SK-N-SH (cell line): ENCODE measurements at regions not wholly inside any gene's neighbourhood (a gene's known extent, or its start where the extent isn't known, plus 50 kb on each side); places are given as distances from the start of the nearest gene placed in this dataset.

Source experiments
- CTCF ChIA-PET: fragments of 300-600, 350-600 bp; formaldehyde crosslinking; extraction: SDS; loops from one replicate; lab custom pipeline; 2021; lab: Yijun Ruan, JAX
- POLR2A ChIA-PET: fragments of 350-600 bp; sonication (Branson Sonifier 250); formaldehyde crosslinking; extraction: SDS; loops from one replicate; lab custom pipeline; 2020; ENCODE audit warnings: antibody characterized with exemption, inconsistent platforms; lab: Yijun Ruan, JAX
- DNase-seq: peaks from one replicate; pipeline ENCODE4 v3.0.0; 2012
- H2AFZ ChIP-seq: fragments of 200-600 bp; sonication (generic); 2 replicates; pipeline ENCODE4 v1.8.1; 2016; ENCODE audit warnings: antibody characterized with exemption, mild to moderate bottlenecking, low read depth
- H3F3A ChIP-seq: fragments of 200-600 bp; sonication (generic); replicated peaks from 2 replicates; pipeline ENCODE3; 2016; ENCODE audit warnings: antibody characterized with exemption, mild to moderate bottlenecking; ENCODE audit not compliant: insufficient read depth
- H3K27ac ChIP-seq, 2 experiments: fragments of 200-500 bp in 1 of 2; fragments of 200-600 bp in 1 of 2; sonication (Bioruptor generic) in 1 of 2; sonication (generic), shearing (Covaris generic) in 1 of 2; 2 replicates each; pipeline versions ENCODE4 v1.5.1 to v1.6.1; 2014 to 2016; ENCODE audit warnings: low read depth in 2 of 2, inconsistent platforms in 1 of 2, low read length in 1 of 2, mild to moderate bottlenecking in 1 of 2, mixed read lengths in 1 of 2
- H3K27me3 ChIP-seq: fragments of 200-600 bp; sonication (generic), shearing (Covaris generic); 2 replicates; pipeline ENCODE4 v1.6.1; 2016; ENCODE audit warnings: mixed run types; ENCODE audit not compliant: insufficient read depth
- H3K36me3 ChIP-seq, 2 experiments: fragments of 200-500 bp in 1 of 2; fragments of 200-600 bp in 1 of 2; sonication (Bioruptor generic) in 1 of 2; sonication (generic) in 1 of 2; replicated peaks in 1 of 2; 2 replicates each; pipeline versions ENCODE3 to v1.5.1; 2014 to 2016; ENCODE audit warnings: low read length in 1 of 2, mild to moderate bottlenecking in 1 of 2; ENCODE audit not compliant: insufficient read depth in 2 of 2, control insufficient read depth in 1 of 2
- H3K4me1 ChIP-seq, 2 experiments: fragments of 200-500 bp in 1 of 2; fragments of 200-600 bp in 1 of 2; sonication (Bioruptor generic) in 1 of 2; sonication (generic), shearing (Covaris generic) in 1 of 2; 2 replicates each; pipeline versions ENCODE4 v1.5.1 to v1.6.1; 2014 to 2016; ENCODE audit warnings: low read depth in 1 of 2, low read length in 1 of 2, mixed run types in 1 of 2; ENCODE audit not compliant: insufficient read depth in 2 of 2, control insufficient read depth in 1 of 2
- H3K4me2 ChIP-seq: fragments of 200-600 bp; sonication (generic), shearing (Covaris generic); 2 replicates; pipeline ENCODE4 v1.6.1; 2017; ENCODE audit warnings: mixed run types
- H3K4me3 ChIP-seq, 2 experiments: fragments of 200-500 bp in 1 of 2; fragments of 200-600 bp in 1 of 2; sonication (Bioruptor generic) in 1 of 2; sonication (generic), shearing (Covaris generic) in 1 of 2; 2 replicates each; pipeline versions ENCODE4 v1.5.1 to v1.8.1; 2014 to 2016; ENCODE audit warnings: low read depth in 2 of 2, inconsistent platforms in 1 of 2, low read length in 1 of 2, mild to moderate bottlenecking in 1 of 2, mixed read lengths in 1 of 2, moderate library complexity in 1 of 2
- H3K79me2 ChIP-seq: fragments of 200-600 bp; sonication (generic); 2 replicates; pipeline ENCODE4 v1.8.1; 2017; ENCODE audit warnings: mild to moderate bottlenecking; ENCODE audit not compliant: insufficient read depth
- H3K9ac ChIP-seq: fragments of 200-600 bp; sonication (generic); 2 replicates; pipeline ENCODE4 v1.6.1; 2017; ENCODE audit warnings: mixed run types
- H3K9me2 ChIP-seq: fragments of 200-600 bp; sonication (generic); 2 replicates; pipeline ENCODE4 v1.6.1; 2017; ENCODE audit warnings: mixed run types
- H3K9me3 ChIP-seq: fragments of 200-600 bp; sonication (generic); 2 replicates; pipeline ENCODE4 v1.6.1; 2017; ENCODE audit warnings: mixed run types, mild to moderate bottlenecking, moderate library complexity
- H4K20me1 ChIP-seq: fragments of 200-600 bp; sonication (generic); 2 replicates; pipeline ENCODE4 v1.6.1; 2017; ENCODE audit warnings: mild to moderate bottlenecking, mixed run types; ENCODE audit not compliant: insufficient read depth
- CHD2 ChIP-seq: fragments of 150-350 bp; IDR thresholded peaks from 2 replicates; pipeline ENCODE4 v1.6.1; 2018; ENCODE audit warnings: low read length; ENCODE audit not compliant: partially characterized antibody
- FOSL2 ChIP-seq: IDR thresholded peaks from 2 replicates; pipeline ENCODE4 v1.4.0; 2012; ENCODE audit warnings: low read depth, mild to moderate bottlenecking, moderate library complexity, borderline replicate concordance
- FOXJ3 ChIP-seq: sonication (generic); formaldehyde crosslinking; IDR thresholded peaks from 2 replicates; pipeline ENCODE4 v1.5.1; 2020; ENCODE audit warnings: mild to moderate bottlenecking, missing genetic modification reagents
- GABPA ChIP-seq: IDR thresholded peaks from 2 replicates; pipeline ENCODE4 v1.4.0; 2012; ENCODE audit warnings: low read depth, mild to moderate bottlenecking
- GATA2 ChIP-seq: sonication (generic); formaldehyde crosslinking; IDR thresholded peaks from 2 replicates; pipeline ENCODE4 v1.5.0; 2020; ENCODE audit warnings: mild to moderate bottlenecking, missing genetic modification reagents
- JUND ChIP-seq: IDR thresholded peaks from 2 replicates; pipeline ENCODE4 v1.4.0; 2012
- MXI1 ChIP-seq: IDR thresholded peaks from 2 replicates; pipeline ENCODE4 v1.6.1; 2012; ENCODE audit warnings: mild to moderate bottlenecking, low read depth, low read length, improper control_type of control experiment
- NFIC ChIP-seq: IDR thresholded peaks from 2 replicates; pipeline ENCODE4 v1.4.0; 2012; ENCODE audit warnings: borderline replicate concordance
- NRF1 ChIP-seq: IDR thresholded peaks from 2 replicates; pipeline ENCODE4 v1.6.1; 2012; ENCODE audit warnings: low read depth, mild to moderate bottlenecking, low read length
- POLR2AphosphoS5 ChIP-seq: IDR thresholded peaks from 2 replicates; pipeline ENCODE4 v1.6.1; 2012; ENCODE audit warnings: low read depth, low read length
- RCOR1 ChIP-seq: fragments of 150-350 bp; IDR thresholded peaks from 2 replicates; pipeline ENCODE4 v1.6.1; 2017; ENCODE audit warnings: antibody characterized with exemption, low read length
- REST ChIP-seq: IDR thresholded peaks from 2 replicates; pipeline ENCODE4 v1.6.1; 2012; ENCODE audit warnings: mild to moderate bottlenecking, low read depth, low read length, moderate library complexity
- RFX5 ChIP-seq: IDR thresholded peaks from 2 replicates; pipeline ENCODE4 v1.6.1; 2012; ENCODE audit warnings: mild to moderate bottlenecking, improper control_type of control experiment, low read length
- TAF1 ChIP-seq: IDR thresholded peaks from 2 replicates; pipeline ENCODE4 v1.6.1; 2012; ENCODE audit warnings: low read depth, mild to moderate bottlenecking, low read length, moderate library complexity, borderline replicate concordance
- TEAD4 ChIP-seq: IDR thresholded peaks from 2 replicates; pipeline ENCODE4 v1.4.0; 2012; ENCODE audit warnings: mild to moderate bottlenecking, borderline replicate concordance; ENCODE audit not compliant: insufficient read depth
- USF1 ChIP-seq: IDR thresholded peaks from 2 replicates; pipeline ENCODE4 v1.4.0; 2012; ENCODE audit warnings: low read depth, borderline replicate concordance
- USF2 ChIP-seq: fragments of 150-350 bp; IDR thresholded peaks from 2 replicates; pipeline ENCODE4 v1.6.1; 2017; ENCODE audit warnings: antibody characterized with exemption, low read length, low read depth, borderline replicate concordance
- WGBS: methylation state at CpG from one replicate; pipeline ENCODE4 v1.1.6; 2017; ENCODE audit warnings: low lambda C conversion rate; 5-methylcytosine and 5-hydroxymethylcytosine counted together
- TF ChIP-seq, protein P1 (sequence below): IDR thresholded peaks from 2 replicates; pipeline ENCODE4 v1.4.0; 2012; ENCODE audit warnings: low read depth, borderline replicate concordance
- TF ChIP-seq, protein P2 (sequence below): fragments of 150-350 bp; IDR thresholded peaks from 2 replicates; pipeline ENCODE4 v1.6.1; 2016; ENCODE audit warnings: mild to moderate bottlenecking, low read depth, low read length
- TF ChIP-seq, protein P3 (sequence below): fragments of 200-600 bp; sonication (generic); IDR thresholded peaks from 2 replicates; pipeline ENCODE4 v1.6.1; 2017; ENCODE audit warnings: antibody characterized with exemption, mild to moderate bottlenecking, moderate library complexity

- H3K36me3 ChIP-seq: no peaks in the 10 kb centered on the region
- H3K9ac ChIP-seq: no peak overlapping the region
- H3K4me3 ChIP-seq: no peak overlapping the region
- no peaks in the 10 kb centered on the region for H3K9me3 ChIP-seq
- H3K4me2 ChIP-seq: no peak overlapping the region
- no peak for DNase-seq
- no peaks in the 10 kb centered on the region for H3F3A ChIP-seq
- H3K79me2 ChIP-seq: no peaks in the 10 kb centered on the region
- H3K27ac ChIP-seq: no peak overlapping the region; a peak in 1 of 4 replicates
- H4K20me1 ChIP-seq: no peaks in the 10 kb centered on the region
- peaks cover 0 to 30% of the 10 kb centered on the region in 2 experiments; a peak in 2 of 4 replicates for H3K4me1 ChIP-seq
- H3K9me2 ChIP-seq: no peaks in the 10 kb centered on the region
- H2AFZ ChIP-seq: no peak overlapping the region
- no peak for TF ChIP-seq JUND
- TF ChIP-seq, protein P1, sequence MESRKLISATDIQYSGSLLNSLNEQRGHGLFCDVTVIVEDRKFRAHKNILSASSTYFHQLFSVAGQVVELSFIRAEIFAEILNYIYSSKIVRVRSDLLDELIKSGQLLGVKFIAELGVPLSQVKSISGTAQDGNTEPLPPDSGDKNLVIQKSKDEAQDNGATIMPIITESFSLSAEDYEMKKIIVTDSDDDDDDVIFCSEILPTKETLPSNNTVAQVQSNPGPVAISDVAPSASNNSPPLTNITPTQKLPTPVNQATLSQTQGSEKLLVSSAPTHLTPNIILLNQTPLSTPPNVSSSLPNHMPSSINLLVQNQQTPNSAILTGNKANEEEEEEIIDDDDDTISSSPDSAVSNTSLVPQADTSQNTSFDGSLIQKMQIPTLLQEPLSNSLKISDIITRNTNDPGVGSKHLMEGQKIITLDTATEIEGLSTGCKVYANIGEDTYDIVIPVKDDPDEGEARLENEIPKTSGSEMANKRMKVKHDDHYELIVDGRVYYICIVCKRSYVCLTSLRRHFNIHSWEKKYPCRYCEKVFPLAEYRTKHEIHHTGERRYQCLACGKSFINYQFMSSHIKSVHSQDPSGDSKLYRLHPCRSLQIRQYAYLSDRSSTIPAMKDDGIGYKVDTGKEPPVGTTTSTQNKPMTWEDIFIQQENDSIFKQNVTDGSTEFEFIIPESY: no peak
- TF ChIP-seq FOSL2: no peak
- TF ChIP-seq NFIC: no peak
- TF ChIP-seq RCOR1: no peak
- no peak for TF ChIP-seq REST
- TF ChIP-seq MXI1: no peak
- TF ChIP-seq TEAD4: no peak
- TF ChIP-seq NRF1: no peak
- no peak for TF ChIP-seq USF2
- TF ChIP-seq GABPA: no peak
- TF ChIP-seq POLR2AphosphoS5: no peak
- TF ChIP-seq CHD2: no peak
- TF ChIP-seq USF1: no peak
- no peak for TF ChIP-seq GATA2 (CRISPR knock-in tag)
- TF ChIP-seq FOXJ3 (CRISPR knock-in tag): no peak
- TF ChIP-seq, protein P2, sequence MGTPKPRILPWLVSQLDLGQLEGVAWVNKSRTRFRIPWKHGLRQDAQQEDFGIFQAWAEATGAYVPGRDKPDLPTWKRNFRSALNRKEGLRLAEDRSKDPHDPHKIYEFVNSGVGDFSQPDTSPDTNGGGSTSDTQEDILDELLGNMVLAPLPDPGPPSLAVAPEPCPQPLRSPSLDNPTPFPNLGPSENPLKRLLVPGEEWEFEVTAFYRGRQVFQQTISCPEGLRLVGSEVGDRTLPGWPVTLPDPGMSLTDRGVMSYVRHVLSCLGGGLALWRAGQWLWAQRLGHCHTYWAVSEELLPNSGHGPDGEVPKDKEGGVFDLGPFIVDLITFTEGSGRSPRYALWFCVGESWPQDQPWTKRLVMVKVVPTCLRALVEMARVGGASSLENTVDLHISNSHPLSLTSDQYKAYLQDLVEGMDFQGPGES: no peak
- TF ChIP-seq, protein P3, sequence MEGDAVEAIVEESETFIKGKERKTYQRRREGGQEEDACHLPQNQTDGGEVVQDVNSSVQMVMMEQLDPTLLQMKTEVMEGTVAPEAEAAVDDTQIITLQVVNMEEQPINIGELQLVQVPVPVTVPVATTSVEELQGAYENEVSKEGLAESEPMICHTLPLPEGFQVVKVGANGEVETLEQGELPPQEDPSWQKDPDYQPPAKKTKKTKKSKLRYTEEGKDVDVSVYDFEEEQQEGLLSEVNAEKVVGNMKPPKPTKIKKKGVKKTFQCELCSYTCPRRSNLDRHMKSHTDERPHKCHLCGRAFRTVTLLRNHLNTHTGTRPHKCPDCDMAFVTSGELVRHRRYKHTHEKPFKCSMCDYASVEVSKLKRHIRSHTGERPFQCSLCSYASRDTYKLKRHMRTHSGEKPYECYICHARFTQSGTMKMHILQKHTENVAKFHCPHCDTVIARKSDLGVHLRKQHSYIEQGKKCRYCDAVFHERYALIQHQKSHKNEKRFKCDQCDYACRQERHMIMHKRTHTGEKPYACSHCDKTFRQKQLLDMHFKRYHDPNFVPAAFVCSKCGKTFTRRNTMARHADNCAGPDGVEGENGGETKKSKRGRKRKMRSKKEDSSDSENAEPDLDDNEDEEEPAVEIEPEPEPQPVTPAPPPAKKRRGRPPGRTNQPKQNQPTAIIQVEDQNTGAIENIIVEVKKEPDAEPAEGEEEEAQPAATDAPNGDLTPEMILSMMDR: no peak
- no peak for TF ChIP-seq TAF1
- TF ChIP-seq RFX5: no peak
- TF ChIP-seq, all 33 proteins: peak for 0
- no peaks in the 10 kb centered on the region for H3K27me3 ChIP-seq
- ChIA-PET POLR2A (no interaction called here), CTCF (interaction anchor here (1.0 to 4.3 kb wide), 2 partner anchors 240 to 254 kb away, joined by 3 to 48 read pairs; no protein-coding TSS in a partner anchor)
- 90% methylated on average over 14 of the region's 20 CpGs for WGBS
Observed at GRCh38 chr16:88197481-88198456, 185.0 kb upstream of the ZNF469 start.
